B cell (primary cell): ENCODE measurements at regions not wholly inside any gene's neighbourhood (a gene's known extent, or its start where the extent isn't known, plus 50 kb on each side); places are given as distances from the start of the nearest gene placed in this dataset.

Experiments
- ATAC-seq: fragments of 200-7000 bp; cut with Tn5 transposase; one replicate; pipeline ENCODE4 v1.10.0; 2021; ENCODE audit warnings: low read depth, mild to moderate bottlenecking, moderate number of reproducible peaks, moderate library complexity
- CTCF ChIA-PET: fragments of 350-600 bp; sonication (Branson Sonifier 250); formaldehyde crosslinking; loops from one replicate; lab custom pipeline; 2021; ENCODE audit warnings: antibody characterized with exemption, inconsistent platforms; lab: Charles Lee
- POLR2A ChIA-PET: fragments of 350-600 bp; sonication (Branson Sonifier 250); formaldehyde crosslinking; loops from one replicate; lab custom pipeline; 2021; ENCODE audit warnings: antibody characterized with exemption; lab: Charles Lee
- DNase-seq: peaks from one replicate; pipeline ENCODE4 v3.0.0; 2013
- H2AFZ ChIP-seq: 2 replicates; pipeline ENCODE4 v1.6.1; 2012; ENCODE audit warnings: mild to moderate bottlenecking, low read depth, low read length; ENCODE audit not compliant: insufficient read depth, poor library complexity, severe bottlenecking
- H3K27ac ChIP-seq, 2 donors: 1 replicate in 1 of 2; 2 replicates in 1 of 2; pipeline ENCODE4 v1.5.1; 2012 to 2013; ENCODE audit warnings: low read length in 2 of 2, mild to moderate bottlenecking in 2 of 2, moderate library complexity in 1 of 2
- H3K27me3 ChIP-seq, 4 experiments: fragments of 200-600 bp in 1 of 4; sonication (generic) in 1 of 4; replicated peaks in 1 of 4; 1 replicate in 2 of 4; 2 replicates in 2 of 4; pipeline versions ENCODE4 v1.6.1 to v1.7.0; 2013 to 2016; ENCODE audit warnings: low read length in 3 of 4, mild to moderate bottlenecking in 2 of 4, mixed read lengths in 1 of 4, moderate library complexity in 1 of 4; ENCODE audit not compliant: insufficient read depth in 4 of 4, control insufficient read depth in 3 of 4; ENCODE audit errors: control extremely low read depth in 1 of 4
- H3K36me3 ChIP-seq, 2 experiments: replicated peaks in 1 of 2; 1 replicate in 1 of 2; 2 replicates in 1 of 2; pipeline versions ENCODE4 v1.6.1 to v1.7.1; 2013; ENCODE audit warnings: low read length in 1 of 2; ENCODE audit not compliant: insufficient read depth in 2 of 2, control insufficient read depth in 1 of 2; ENCODE audit errors: control extremely low read depth in 1 of 2, extremely low read depth in 1 of 2
- H3K4me1 ChIP-seq, 2 donors: fragments of 200-600 bp in 1 of 2; sonication (generic) in 1 of 2; 1 replicate in 1 of 2; 2 replicates in 1 of 2; pipeline versions ENCODE4 v1.5.1 to v1.6.1; 2013 to 2017; ENCODE audit warnings: low read length in 2 of 2; ENCODE audit not compliant: control insufficient read depth in 2 of 2, insufficient read depth in 2 of 2
- H3K4me2 ChIP-seq: replicated peaks from 2 replicates; pipeline ENCODE3; 2012; ENCODE audit warnings: mild to moderate bottlenecking, low read depth, low read length; ENCODE audit not compliant: poor library complexity, severe bottlenecking
- H3K4me3 ChIP-seq, 5 experiments: fragments of 200-600 bp in 1 of 5; sonication (generic) in 1 of 5; 1 replicate in 3 of 5; 2 replicates in 2 of 5; pipeline versions ENCODE4 v1.5.1 to v1.7.0; 2011 to 2016; ENCODE audit warnings: low read length in 4 of 5, mild to moderate bottlenecking in 4 of 5, low read depth in 2 of 5, control low read depth in 1 of 5, moderate library complexity in 1 of 5; ENCODE audit not compliant: insufficient read depth in 1 of 5; ENCODE audit errors: control extremely low read depth in 1 of 5, extremely low read depth in 1 of 5
- H3K79me2 ChIP-seq: fragments of 200-600 bp; sonication (generic); one replicate; pipeline ENCODE4 v1.6.0; 2016; ENCODE audit warnings: low read length; ENCODE audit not compliant: control insufficient read depth, insufficient read depth
- H3K9ac ChIP-seq: fragments of 200-600 bp; sonication (generic); 2 replicates; pipeline ENCODE4 v1.6.1; 2017; ENCODE audit warnings: mild to moderate bottlenecking, low read length, moderate library complexity
- H3K9me3 ChIP-seq, 3 donors: one replicate each; pipeline versions ENCODE4 v1.6.1 to v1.7.1; 2013; ENCODE audit warnings: low read length in 2 of 3; ENCODE audit not compliant: control insufficient read depth in 2 of 3, insufficient read depth in 1 of 3; ENCODE audit errors: control extremely low read depth in 1 of 3
- H4K20me1 ChIP-seq: 2 replicates; pipeline ENCODE4 v1.6.0; 2012; ENCODE audit warnings: mild to moderate bottlenecking, low read length; ENCODE audit not compliant: insufficient read depth, control insufficient read depth, poor library complexity, severe bottlenecking
- H3K27ac Mint-ChIP-seq: one replicate; pipeline ENCODE4 v1.8.0; 2021; ENCODE audit warnings: mixed read lengths
- H3K27me3 Mint-ChIP-seq: one replicate; pipeline ENCODE4 v1.8.0; 2021; ENCODE audit warnings: mixed read lengths
- H3K4me1 Mint-ChIP-seq: one replicate; pipeline ENCODE4 v1.8.0; 2021; ENCODE audit warnings: mixed read lengths
- H3K4me3 Mint-ChIP-seq: one replicate; pipeline ENCODE4 v1.8.0; 2021; ENCODE audit warnings: mixed read lengths
- H3K9me3 Mint-ChIP-seq: one replicate; pipeline ENCODE4 v1.8.0; 2022; ENCODE audit warnings: mixed read lengths; ENCODE audit not compliant: insufficient read depth
- EZH2 ChIP-seq: IDR thresholded peaks from 2 replicates; pipeline ENCODE4 v1.6.1; 2012; ENCODE audit warnings: borderline replicate concordance, low read depth, mild to moderate bottlenecking, moderate library complexity, low read length; ENCODE audit not compliant: insufficient read depth, poor library complexity, severe bottlenecking
- WGBS: methylation state at CpG from one replicate; pipeline ENCODE4 v1.1.5; 2013; ENCODE audit warnings: missing lambda C conversion rate; ENCODE audit not compliant: insufficient coverage; 5-methylcytosine and 5-hydroxymethylcytosine counted together
- intact Hi-C: fragments of 100-400 bp; cut with micrococcal nuclease; formaldehyde crosslinking; loops from one replicate; pipeline ENCODE4 v1.10.0; 2022
- TF ChIP-seq, protein P1 (sequence below): fragments of 200-600 bp; IDR thresholded peaks from one replicate; pipeline ENCODE4 v1.8.0; 2022; ENCODE audit warnings: antibody characterized with exemption, mild to moderate bottlenecking

DNA sequence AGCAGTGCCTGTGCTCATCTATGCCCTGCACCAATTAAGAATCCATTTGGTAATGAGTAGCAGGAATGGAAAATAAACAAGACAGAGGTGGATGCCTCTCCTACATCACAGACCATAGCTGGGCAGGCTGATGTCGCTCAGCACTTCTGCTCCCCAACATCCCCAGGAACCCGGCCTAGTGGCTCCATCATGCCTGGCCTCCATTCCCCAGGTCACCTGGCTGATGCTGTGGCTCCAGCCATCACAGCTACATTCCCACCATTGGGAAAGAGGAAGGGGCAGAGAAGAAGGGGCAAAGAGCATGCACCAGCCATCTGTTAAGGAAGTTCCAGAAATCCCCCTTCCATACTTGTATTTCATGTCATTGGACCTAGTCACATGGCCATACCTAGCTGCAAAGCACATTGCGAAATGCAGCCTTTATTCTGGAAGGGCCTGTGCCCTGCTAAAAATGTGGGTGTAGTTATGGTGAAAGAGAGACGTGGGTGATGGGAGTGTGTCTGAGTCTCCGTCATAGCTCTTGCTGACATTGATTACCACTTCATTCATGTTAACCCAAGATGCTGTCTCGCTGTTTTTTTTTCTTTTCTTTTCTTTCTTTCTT lies 86.1 kb upstream of the ADAMTS2 start:
- Histone ChIP-seq H3K9ac (no peak overlapping the region), H2AFZ (no peak overlapping the region), H3K79me2 (no peaks in the 10 kb centered on the region), H3K4me1 (no peaks in the 10 kb centered on the region), H3K9me3 (peaks cover 0 to 22% (median 0%) of the 10 kb centered on the region in 3 donors), H3K36me3 (no peaks in the 10 kb centered on the region), H4K20me1 (no peaks in the 10 kb centered on the region), H3K27ac (no peak overlapping the region), H3K4me3 (no peak overlapping the region), H3K4me2 (no peak overlapping the region), H3K27me3 (no peaks in the 10 kb centered on the region)
- ChIA-PET POLR2A (no interaction called here), CTCF (no interaction called here)
- Mint-ChIP-seq H3K4me1 (no peaks in the 10 kb centered on the region), H3K9me3 (peaks cover 2% of the 10 kb centered on the region), H3K27me3 (no peaks in the 10 kb centered on the region), H3K4me3 (no peak overlapping the region), H3K27ac (no peak overlapping the region)
- 50% methylated on average over 2 of the region's 6 CpGs for whole genome bisulfite sequencing
- intact Hi-C loops: no loop called here
- no peak for TF ChIP-seq EZH2
- TF ChIP-seq, protein P1, sequence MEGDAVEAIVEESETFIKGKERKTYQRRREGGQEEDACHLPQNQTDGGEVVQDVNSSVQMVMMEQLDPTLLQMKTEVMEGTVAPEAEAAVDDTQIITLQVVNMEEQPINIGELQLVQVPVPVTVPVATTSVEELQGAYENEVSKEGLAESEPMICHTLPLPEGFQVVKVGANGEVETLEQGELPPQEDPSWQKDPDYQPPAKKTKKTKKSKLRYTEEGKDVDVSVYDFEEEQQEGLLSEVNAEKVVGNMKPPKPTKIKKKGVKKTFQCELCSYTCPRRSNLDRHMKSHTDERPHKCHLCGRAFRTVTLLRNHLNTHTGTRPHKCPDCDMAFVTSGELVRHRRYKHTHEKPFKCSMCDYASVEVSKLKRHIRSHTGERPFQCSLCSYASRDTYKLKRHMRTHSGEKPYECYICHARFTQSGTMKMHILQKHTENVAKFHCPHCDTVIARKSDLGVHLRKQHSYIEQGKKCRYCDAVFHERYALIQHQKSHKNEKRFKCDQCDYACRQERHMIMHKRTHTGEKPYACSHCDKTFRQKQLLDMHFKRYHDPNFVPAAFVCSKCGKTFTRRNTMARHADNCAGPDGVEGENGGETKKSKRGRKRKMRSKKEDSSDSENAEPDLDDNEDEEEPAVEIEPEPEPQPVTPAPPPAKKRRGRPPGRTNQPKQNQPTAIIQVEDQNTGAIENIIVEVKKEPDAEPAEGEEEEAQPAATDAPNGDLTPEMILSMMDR: no peak
- no peak for DNase-seq
- no peak for ATAC-seq

DNA sequence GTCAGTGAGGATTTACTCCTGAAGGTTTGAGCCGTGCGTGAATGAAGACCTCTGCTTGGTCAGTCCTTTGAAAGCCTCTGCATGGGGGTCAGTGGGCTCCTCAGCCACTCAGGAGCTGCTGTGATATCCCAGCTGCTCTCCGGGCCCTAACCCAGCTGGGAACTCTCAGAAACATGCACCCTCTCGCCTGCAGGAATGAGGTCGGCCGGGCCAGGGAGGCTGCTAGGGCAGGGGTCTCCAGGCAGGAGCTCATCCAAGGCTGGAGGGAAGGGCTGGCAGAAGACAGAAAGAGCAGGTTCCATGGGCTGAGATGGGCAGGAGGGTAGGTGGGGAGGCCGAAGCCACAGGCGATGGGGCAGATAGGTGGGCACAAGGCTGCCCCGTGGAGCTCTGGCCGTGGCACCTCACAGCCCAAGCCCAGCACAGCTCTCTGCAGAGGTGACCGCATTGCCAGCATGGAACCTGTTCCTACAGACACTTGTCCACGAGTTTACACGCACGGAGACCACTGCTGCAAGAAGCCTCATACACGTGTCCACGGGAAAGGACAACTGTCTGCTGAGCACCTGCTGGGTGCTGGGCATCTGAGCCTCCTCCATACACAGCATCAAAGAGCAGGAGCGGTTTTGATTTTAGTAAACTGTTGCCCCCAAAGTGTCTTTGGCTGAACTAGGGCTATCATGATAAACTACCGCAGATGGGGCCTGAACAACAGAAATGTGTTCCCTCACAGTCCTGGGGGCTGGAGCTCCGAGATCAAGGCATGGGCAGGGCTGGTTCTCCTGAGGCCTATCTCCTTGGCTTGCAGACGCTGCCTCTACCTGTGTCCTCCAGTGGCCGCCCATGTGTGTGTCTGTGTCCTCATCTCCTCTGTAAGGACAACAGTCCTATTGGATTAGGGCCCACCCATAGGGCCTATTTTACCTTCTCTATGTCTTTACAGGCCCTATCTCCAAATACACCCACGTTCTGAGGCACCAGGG lies 85.2 kb upstream of the ADAMTS2 start:
- no peak overlapping the region for H3K4me3 ChIP-seq
- DNase-seq (no peak), ATAC-seq (no peak)
- Mint-ChIP-seq H3K27ac (no peak overlapping the region), H3K4me3 (no peak overlapping the region), H3K4me1 (no peaks in the 10 kb centered on the region), H3K27me3 (no peaks in the 10 kb centered on the region), H3K9me3 (peaks cover 2% of the 10 kb centered on the region)
- no peak for TF ChIP-seq EZH2
- TF ChIP-seq, protein P1: no peak
- no peaks in the 10 kb centered on the region for H3K36me3 ChIP-seq
- 90% methylated on average over 20 of the region's 22 CpGs for WGBS
- peaks cover 0 to 19% (median 0%) of the 10 kb centered on the region in 3 donors for H3K9me3 ChIP-seq
- no peaks in the 10 kb centered on the region for H3K4me1 ChIP-seq
- no peaks in the 10 kb centered on the region for H4K20me1 ChIP-seq
- H3K79me2 ChIP-seq: no peaks in the 10 kb centered on the region
- H3K9ac ChIP-seq: no peak overlapping the region
- H3K4me2 ChIP-seq: no peak overlapping the region
- intact Hi-C loops: no loop called here
- no peaks in the 10 kb centered on the region for H3K27me3 ChIP-seq
- CTCF ChIA-PET: no interaction called here
- no peak overlapping the region for H3K27ac ChIP-seq
- POLR2A ChIA-PET: no interaction called here
- H2AFZ ChIP-seq: no peak overlapping the region
